HEK293 (cell line): ENCODE measurements at regions not wholly inside any gene's neighbourhood (a gene's known extent, or its start where the extent isn't known, plus 50 kb on each side); places are given as distances from the start of the nearest gene placed in this dataset.

ENCODE experiments used
- CTCF ChIP-seq: fragments of 450-650 bp; formaldehyde crosslinking; IDR thresholded peaks from 2 replicates; pipeline ENCODE4 v1.5.1; 2016; ENCODE audit warnings: missing biosample characterization, missing genetic modification characterization
- OSR2 ChIP-seq: fragments of 450-650 bp; formaldehyde crosslinking; IDR thresholded peaks from 2 replicates; pipeline ENCODE4 v1.5.1; 2016; ENCODE audit warnings: missing biosample characterization, missing genetic modification characterization
- PBX3 ChIP-seq: sonication (generic); formaldehyde crosslinking; IDR thresholded peaks from 2 replicates; pipeline ENCODE4 v1.8.1; 2022; ENCODE audit warnings: mild to moderate bottlenecking, moderate library complexity, missing genetic modification reagents
- RBAK ChIP-seq: fragments of 450-650 bp; formaldehyde crosslinking; IDR thresholded peaks from 2 replicates; pipeline ENCODE4 v1.5.1; 2016; ENCODE audit warnings: missing biosample characterization, missing genetic modification characterization
- ZSCAN30 ChIP-seq: fragments of 450-650 bp; IDR thresholded peaks from 2 replicates; pipeline ENCODE4 v1.5.1; 2018; ENCODE audit warnings: missing biosample characterization, mild to moderate bottlenecking, missing genetic modification characterization, moderate library complexity

GRCh38 chr7:25545124-25546008 lies 317.1 kb upstream of the NPVF start:
- no peak for TF ChIP-seq PBX3 (CRISPR knock-in tag)
- no peak for TF ChIP-seq ZSCAN30
- no peak for TF ChIP-seq OSR2 (tag by site-specific recombination)
- TF ChIP-seq RBAK (tag by site-specific recombination): no peak
- no peak for TF ChIP-seq CTCF (tag by site-specific recombination)
